Left lung (tissue), 4 donors: ENCODE measurements at regions not wholly inside any gene's neighbourhood (a gene's known extent, or its start where the extent isn't known, plus 50 kb on each side); places are given as distances from the start of the nearest gene placed in this dataset.

Experiments used
- ATAC-seq: fragments of 200-7000 bp; cut with Tn5 transposase; one replicate; pipeline ENCODE4 v1.9.1; 2020; ENCODE audit warnings: moderate library complexity
- DNase-seq, 4 donors: peaks; one replicate each; pipeline ENCODE4 v3.0.0-alpha.2; 2013 to 2020
- H3K27ac ChIP-seq, 2 donors: fragments of 200-600 bp; sonication (generic) in 1 of 2; one replicate each; pipeline versions ENCODE4 v1.5.0 to v1.8.0; 2020 to 2021
- H3K27me3 ChIP-seq, 2 donors: fragments of 200-600 bp; sonication (generic) in 1 of 2; one replicate each; pipeline versions ENCODE4 v1.5.0 to v1.8.0; 2020 to 2021
- H3K36me3 ChIP-seq, 2 donors: fragments of 200-600 bp; sonication (generic) in 1 of 2; one replicate each; pipeline versions ENCODE4 v1.5.0 to v1.8.0; 2020 to 2021
- H3K4me1 ChIP-seq, 2 donors: fragments of 200-600 bp; one replicate each; pipeline ENCODE4 v1.8.0; 2021
- H3K4me3 ChIP-seq, 2 donors: fragments of 200-600 bp; sonication (generic) in 1 of 2; one replicate each; pipeline versions ENCODE4 v1.5.0 to v1.8.0; 2020 to 2021; ENCODE audit warnings: mild to moderate bottlenecking in 1 of 2
- H3K9me3 ChIP-seq, 2 donors: fragments of 200-600 bp; sonication (generic) in 1 of 2; one replicate each; pipeline versions ENCODE4 v1.5.0 to v1.8.0; 2020 to 2021
- CTCF ChIP-seq, 2 donors: fragments of 200-600 bp; sonication (generic) in 1 of 2; IDR thresholded peaks; one replicate each; pipeline versions ENCODE4 v1.5.0 to v1.8.0; 2021; ENCODE audit warnings: antibody characterized with exemption in 2 of 2
- intact Hi-C, 2 donors: fragments of 100-400 bp; cut with DNase I; formaldehyde crosslinking; loops; one replicate each; pipeline versions ENCODE4 v1.11.2 to v1.14.2; 2022
- donor health status: DM: no; HTN: yes; CAD: no.
- donor health status: DM: no; HTN: no; CAD: no.

GRCh38 chr12:115860619-115861018, 416.9 kb downstream of the MED13L start:
- no peak overlapping the region for H3K4me3 ChIP-seq
- intact Hi-C loops = no loop called here
- H3K27me3 ChIP-seq = peaks cover 0 to 8% of the 10 kb centered on the region in 2 donors
- H3K9me3 ChIP-seq = no peaks in the 10 kb centered on the region
- no peak for DNase-seq
- H3K4me1 ChIP-seq = no peaks in the 10 kb centered on the region
- no peak overlapping the region for H3K27ac ChIP-seq
- no peak for TF ChIP-seq CTCF (IDR thresholded peaks at IDR 0.05)
- ATAC-seq = no peak
- H3K36me3 ChIP-seq = no peaks in the 10 kb centered on the region

- Histone ChIP-seq H3K27ac (no peak overlapping the region), H3K4me1 (no peaks in the 10 kb centered on the region), H3K9me3 (no peaks in the 10 kb centered on the region), H3K36me3 (no peaks in the 10 kb centered on the region), H3K27me3 (peaks cover 0 to 8% of the 10 kb centered on the region in 2 donors), H3K4me3 (no peak overlapping the region)
- intact Hi-C loops = no loop called here
- no peak for ATAC-seq
- DNase-seq = no peak
- TF ChIP-seq CTCF (IDR thresholded peaks at IDR 0.05) = no peak
These were observed 418.3 kb downstream of the MED13L start for GRCh38 chr12:115859231-115859630.

- H3K27ac ChIP-seq = no peak overlapping the region
- H3K9me3 ChIP-seq = no peaks in the 10 kb centered on the region
- H3K36me3 ChIP-seq = no peaks in the 10 kb centered on the region
- DNase-seq (no peak), ATAC-seq (no peak)
- H3K4me1 ChIP-seq = no peaks in the 10 kb centered on the region
- H3K27me3 ChIP-seq = peaks cover 0 to 8% of the 10 kb centered on the region in 2 donors
- no peak for TF ChIP-seq CTCF (IDR thresholded peaks at IDR 0.05)
- H3K4me3 ChIP-seq = no peak overlapping the region
- intact Hi-C loops = no loop called here
These were observed 419.6 kb downstream of the MED13L start for GRCh38 chr12:115857923-115858322.

GRCh38 chr12:115857160-115857920, 420.2 kb downstream of the MED13L start:
- no peaks in the 10 kb centered on the region for H3K4me1 ChIP-seq
- intact Hi-C loops = no loop called here
- no peaks in the 10 kb centered on the region for H3K9me3 ChIP-seq
- ATAC-seq (no peak), DNase-seq (no peak)
- H3K4me3 ChIP-seq = no peak overlapping the region
- no peak overlapping the region for H3K27ac ChIP-seq
- H3K27me3 ChIP-seq = peaks cover 0 to 8% of the 10 kb centered on the region in 2 donors
- H3K36me3 ChIP-seq = no peaks in the 10 kb centered on the region
- TF ChIP-seq CTCF (IDR thresholded peaks at IDR 0.05) = no peak

- intact Hi-C loops = no loop called here
- no peaks in the 10 kb centered on the region for H3K36me3 ChIP-seq
- DNase-seq = no peak
- no peak overlapping the region for H3K27ac ChIP-seq
- no peak overlapping the region for H3K4me3 ChIP-seq
- peaks cover 0 to 9% of the 10 kb centered on the region in 2 donors for H3K9me3 ChIP-seq
- no peaks in the 10 kb centered on the region for H3K4me1 ChIP-seq
- TF ChIP-seq CTCF (IDR thresholded peaks at IDR 0.05) = no peak
- H3K27me3 ChIP-seq = no peaks in the 10 kb centered on the region
- ATAC-seq = no peak
These were observed 425.4 kb downstream of the MED13L start for GRCh38 chr12:115852054-115852453.
